CD4-positive, alpha-beta T cell treated with Interleukin-15 for 4 hours (primary cell): ENCODE measurements at regions not wholly inside any gene's neighbourhood (a gene's known extent, or its start where the extent isn't known, plus 50 kb on each side); places are given as distances from the start of the nearest gene placed in this dataset.
"Not testable (repeated sequence)": the region's sequence is repeated elsewhere in the genome, so short reads cannot be mapped to it uniquely, and the experiment has no call there.

Experiments
- DNase-seq: peaks from one replicate; pipeline ENCODE4 v3.0.0-alpha.2; 2020; ENCODE audit warnings: low spot score

GRCh38 chr11:97871816-97872215 is 1148.9 kb upstream of the CNTN5 start:
- no peak for DNase-seq

- DNase-seq, result no peak
Observed at GRCh38 chr11:97880209-97880608, 1140.5 kb upstream of the CNTN5 start.

- no peak for DNase-seq
Observed at GRCh38 chr11:97883086-97883485, 1137.7 kb upstream of the CNTN5 start.

- DNase-seq, result no peak
Observed at GRCh38 chr11:97888641-97889040, 1132.1 kb upstream of the CNTN5 start.

- DNase-seq, result no peak
Observed at GRCh38 chr11:97890466-97890865, 1130.3 kb upstream of the CNTN5 start.

GRCh38 chr11:97893612-97894011 is 1127.1 kb upstream of the CNTN5 start:
- DNase-seq, result no peak

- no peak for DNase-seq
Observed at GRCh38 chr11:97894978-97895377, 1125.8 kb upstream of the CNTN5 start.

GRCh38 chr11:97895572-97895971 is 1125.2 kb upstream of the CNTN5 start:
- DNase-seq, result no peak

GRCh38 chr11:97902828-97903227 is 1117.9 kb upstream of the CNTN5 start:
- DNase-seq, result no peak

- DNase-seq, result no peak
Observed at GRCh38 chr11:97905101-97905500, 1115.6 kb upstream of the CNTN5 start.

- no peak for DNase-seq
Observed at GRCh38 chr11:97905671-97906070, 1115.1 kb upstream of the CNTN5 start.

- no peak for DNase-seq
Observed at GRCh38 chr11:97908354-97908753, 1112.4 kb upstream of the CNTN5 start.

- DNase-seq, result no peak
Observed at GRCh38 chr11:97909614-97910399, 1110.9 kb upstream of the CNTN5 start.

GRCh38 chr11:97912629-97913028 is 1108.1 kb upstream of the CNTN5 start:
- DNase-seq, result no peak

- DNase-seq, result not testable (repeated sequence)
Observed at GRCh38 chr11:97922933-97923332, 1097.8 kb upstream of the CNTN5 start.

GRCh38 chr11:97934572-97935208 is 1086.1 kb upstream of the CNTN5 start:
- DNase-seq, result no peak

GRCh38 chr11:97937501-97937900 is 1083.2 kb upstream of the CNTN5 start:
- DNase-seq, result no peak

GRCh38 chr11:97938789-97939188 is 1082.0 kb upstream of the CNTN5 start:
- no peak for DNase-seq

GRCh38 chr11:97943493-97943892 is 1077.3 kb upstream of the CNTN5 start:
- DNase-seq, result no peak

- DNase-seq, result no peak
Observed at GRCh38 chr11:97948793-97949192, 1072.0 kb upstream of the CNTN5 start.

- DNase-seq, result no peak
Observed at GRCh38 chr11:97955595-97955994, 1065.2 kb upstream of the CNTN5 start.

- no peak for DNase-seq
Observed at GRCh38 chr11:97956904-97957303, 1063.8 kb upstream of the CNTN5 start.

- DNase-seq, result no peak
Observed at GRCh38 chr11:97961431-97961830, 1059.3 kb upstream of the CNTN5 start.

GRCh38 chr11:97962758-97963157 is 1058.0 kb upstream of the CNTN5 start:
- no peak for DNase-seq
